ENCODE measurements at regions not wholly inside any gene's neighbourhood (a gene's known extent, or its start where the extent isn't known, plus 50 kb on each side); places are given as distances from the start of the nearest gene placed in this dataset.
"Not testable (repeated sequence)": the region's sequence is repeated elsewhere in the genome, so short reads cannot be mapped to it uniquely, and the experiment has no call there.

- DNase-seq: no peak
Measured at GRCh38 chr7:82701949-82702348, 258.4 kb upstream of the CACNA2D1 start.

- no peak for DNase-seq
Measured at GRCh38 chr7:82700741-82701140, 257.2 kb upstream of the CACNA2D1 start.

- no peak for DNase-seq
Measured at GRCh38 chr7:82699773-82700186, 256.2 kb upstream of the CACNA2D1 start.

GRCh38 chr7:82697897-82698296, 254.3 kb upstream of the CACNA2D1 start:
- DNase-seq: no peak

GRCh38 chr7:82696631-82697030, 253.1 kb upstream of the CACNA2D1 start:
- no peak for DNase-seq

- DNase-seq: no peak
Measured at GRCh38 chr7:82694022-82694421, 250.4 kb upstream of the CACNA2D1 start.

GRCh38 chr7:82690929-82691328, 247.4 kb upstream of the CACNA2D1 start:
- DNase-seq: no peak

GRCh38 chr7:82685214-82685613, 241.6 kb upstream of the CACNA2D1 start:
- DNase-seq: no peak

- no peak for DNase-seq
Measured at GRCh38 chr7:82678716-82679115, 235.1 kb upstream of the CACNA2D1 start.

- no peak for DNase-seq
Measured at GRCh38 chr7:82678259-82678658, 234.7 kb upstream of the CACNA2D1 start.

GRCh38 chr7:82677493-82677892, 233.9 kb upstream of the CACNA2D1 start:
- no peak for DNase-seq

GRCh38 chr7:82676777-82677463, 233.3 kb upstream of the CACNA2D1 start:
- DNase-seq: no peak

GRCh38 chr7:82675396-82675795, 231.8 kb upstream of the CACNA2D1 start:
- no peak for DNase-seq

- DNase-seq: no peak
Measured at GRCh38 chr7:82674268-82674667, 230.7 kb upstream of the CACNA2D1 start.

- DNase-seq: no peak
Measured at GRCh38 chr7:82672078-82672477, 228.5 kb upstream of the CACNA2D1 start.

GRCh38 chr7:82669141-82669540, 225.6 kb upstream of the CACNA2D1 start:
- DNase-seq: no peak

- no peak for DNase-seq
Measured at GRCh38 chr7:82668676-82669075, 225.1 kb upstream of the CACNA2D1 start.

- no peak for DNase-seq
Measured at GRCh38 chr7:82665966-82666507, 222.5 kb upstream of the CACNA2D1 start.

GRCh38 chr7:82655965-82656364, 212.4 kb upstream of the CACNA2D1 start:
- no peak for DNase-seq

GRCh38 chr7:82650095-82650494, 206.5 kb upstream of the CACNA2D1 start:
- not testable (repeated sequence) for DNase-seq

- no peak for DNase-seq
Measured at GRCh38 chr7:82633592-82633991, 190.0 kb upstream of the CACNA2D1 start.

- no peak for DNase-seq
Measured at GRCh38 chr7:82631998-82632397, 188.4 kb upstream of the CACNA2D1 start.

- DNase-seq: no peak
Measured at GRCh38 chr7:82629583-82629982, 186.0 kb upstream of the CACNA2D1 start.

- no peak for DNase-seq
Measured at GRCh38 chr7:82625377-82625776, 181.8 kb upstream of the CACNA2D1 start.

GRCh38 chr7:82624965-82625364, 181.4 kb upstream of the CACNA2D1 start:
- no peak for DNase-seq

Measured in 8988T (cell line).